Mesothelial cell of epicardium (in vitro differentiated cells): ENCODE measurements at regions not wholly inside any gene's neighbourhood (a gene's known extent, or its start where the extent isn't known, plus 50 kb on each side); places are given as distances from the start of the nearest gene placed in this dataset.

ENCODE experiments used
- DNase-seq, 2 experiments: peaks; one replicate each; pipeline ENCODE4 v3.0.0; 2021; ENCODE audit warnings: low spot score in 2 of 2; ENCODE audit not compliant: unreplicated experiment in 2 of 2
- H3K27ac Mint-ChIP-seq: 2 replicates; pipeline ENCODE4 v1.8.0; 2021; ENCODE audit warnings: mixed read lengths
- H3K27me3 Mint-ChIP-seq: 2 replicates; pipeline ENCODE4 v1.8.0; 2021; ENCODE audit warnings: low read depth, mixed read lengths
- H3K36me3 Mint-ChIP-seq: 2 replicates; pipeline ENCODE4 v1.8.0; 2021; ENCODE audit warnings: mixed read lengths
- H3K4me1 Mint-ChIP-seq: 2 replicates; pipeline ENCODE4 v1.8.0; 2021; ENCODE audit warnings: mixed read lengths
- H3K4me3 Mint-ChIP-seq: 2 replicates; pipeline ENCODE4 v1.8.0; 2021; ENCODE audit warnings: mild to moderate bottlenecking, moderate library complexity, mixed read lengths
- H3K9me3 Mint-ChIP-seq: 2 replicates; pipeline ENCODE4 v1.8.0; 2021; ENCODE audit warnings: mixed read lengths
- CTCF ChIP-seq: fragments of 200-600 bp; sonication (generic); IDR thresholded peaks from one replicate; pipeline ENCODE4 v1.5.0; 2021; ENCODE audit warnings: antibody characterized with exemption; ENCODE audit not compliant: unreplicated experiment

- Mint-ChIP-seq H3K27me3 (peaks cover 2% of the 10 kb centered on the region), H3K4me3 (no peak overlapping the region), H3K9me3 (peaks cover 25% of the 10 kb centered on the region), H3K27ac (no peak overlapping the region), H3K36me3 (no peaks in the 10 kb centered on the region), H3K4me1 (no peaks in the 10 kb centered on the region)
- no peak for DNase-seq
- no peak for TF ChIP-seq CTCF
Observed at GRCh38 chrX:69232945-69233344, 67.7 kb upstream of the PJA1 start.

- no peaks in the 10 kb centered on the region for H3K36me3 Mint-ChIP-seq
- peaks cover 30% of the 10 kb centered on the region for H3K9me3 Mint-ChIP-seq
- H3K27ac Mint-ChIP-seq, result no peak overlapping the region
- TF ChIP-seq CTCF, result no peak
- no peak for DNase-seq
- peaks cover 2% of the 10 kb centered on the region for H3K27me3 Mint-ChIP-seq
- no peak overlapping the region for H3K4me3 Mint-ChIP-seq
- no peaks in the 10 kb centered on the region for H3K4me1 Mint-ChIP-seq
Observed at GRCh38 chrX:69231903-69232302, 66.7 kb upstream of the PJA1 start.

GRCh38 chrX:69229436-69229835, 64.2 kb upstream of the PJA1 start:
- Mint-ChIP-seq H3K27ac (no peak overlapping the region), H3K4me1 (no peaks in the 10 kb centered on the region), H3K27me3 (peaks cover 2% of the 10 kb centered on the region), H3K4me3 (no peak overlapping the region), H3K9me3 (peaks cover 26% of the 10 kb centered on the region), H3K36me3 (no peaks in the 10 kb centered on the region)
- no peak for DNase-seq
- TF ChIP-seq CTCF, result no peak

DNA sequence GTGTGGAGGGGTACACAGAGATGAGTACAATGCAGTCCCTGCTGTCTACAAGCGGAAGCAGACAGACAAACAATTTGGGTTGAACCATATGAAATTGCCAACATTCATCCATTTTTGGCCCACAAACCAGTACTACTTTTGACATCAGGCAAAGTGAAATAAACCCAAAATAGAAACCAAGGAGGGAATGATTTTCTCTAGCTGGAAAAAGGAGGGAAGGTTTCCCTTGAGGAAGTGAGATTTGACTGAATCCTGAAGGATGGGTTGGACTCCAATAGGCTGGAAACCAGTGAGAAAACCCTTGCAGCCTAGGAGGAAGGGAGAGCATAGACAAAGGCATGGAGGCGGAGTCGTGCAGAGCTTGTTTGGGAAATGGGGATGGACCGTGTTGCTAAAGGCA, 63.5 kb upstream of the PJA1 start:
- no peaks in the 10 kb centered on the region for H3K4me1 Mint-ChIP-seq
- TF ChIP-seq CTCF, result no peak
- peaks cover 2% of the 10 kb centered on the region for H3K27me3 Mint-ChIP-seq
- no peaks in the 10 kb centered on the region for H3K36me3 Mint-ChIP-seq
- H3K4me3 Mint-ChIP-seq, result no peak overlapping the region
- no peak for DNase-seq
- no peak overlapping the region for H3K27ac Mint-ChIP-seq
- H3K9me3 Mint-ChIP-seq, result peaks cover 26% of the 10 kb centered on the region

DNA sequence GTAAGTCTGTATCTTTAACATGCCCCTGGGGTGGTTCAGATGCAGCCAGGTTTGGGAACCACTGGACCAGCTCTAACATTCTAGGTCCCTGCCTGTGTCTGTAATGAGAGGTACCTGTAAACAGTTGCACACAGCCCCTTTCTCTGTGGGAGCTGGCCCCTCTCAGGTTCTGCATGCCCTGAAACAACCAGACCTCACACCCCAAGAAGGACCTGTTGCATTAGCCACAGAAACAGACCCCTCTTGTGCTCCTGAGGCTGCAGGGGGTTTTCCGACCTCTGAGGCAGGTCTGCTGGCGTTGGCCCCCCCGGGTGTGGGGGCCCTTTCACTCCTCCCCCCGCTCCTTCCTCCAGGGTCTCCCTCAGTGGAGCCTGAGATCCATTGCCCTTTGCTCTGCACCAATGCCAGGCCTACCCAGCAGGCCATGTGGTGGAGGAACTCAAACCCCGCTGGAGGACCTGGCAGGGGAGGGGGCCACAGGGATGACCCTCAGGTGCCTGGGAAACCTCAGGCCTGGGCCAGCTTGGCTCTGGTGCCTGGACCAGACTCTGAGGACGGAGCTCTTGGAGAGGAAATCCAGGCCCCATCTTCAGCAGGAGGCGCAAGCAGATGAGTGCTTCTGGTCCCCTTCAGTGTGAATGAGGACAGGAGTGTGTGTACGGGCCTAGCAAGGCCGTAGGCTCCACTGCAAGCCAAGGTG, 61.4 kb upstream of the PJA1 start:
- no peak for TF ChIP-seq CTCF
- Mint-ChIP-seq H3K4me1 (peaks cover 5% of the 10 kb centered on the region), H3K27ac (no peak overlapping the region), H3K36me3 (no peaks in the 10 kb centered on the region), H3K9me3 (peaks cover 21% of the 10 kb centered on the region), H3K4me3 (no peak overlapping the region), H3K27me3 (no peaks in the 10 kb centered on the region)
- DNase-seq, result no peak
